Ishikawa (cell line): ENCODE measurements at regions not wholly inside any gene's neighbourhood (a gene's known extent, or its start where the extent isn't known, plus 50 kb on each side); places are given as distances from the start of the nearest gene placed in this dataset.

Experiments
- EGR1 ChIP-seq: IDR thresholded peaks from 2 replicates; pipeline ENCODE4 v1.6.1; 2012
- EP300 ChIP-seq: IDR thresholded peaks from 2 replicates; pipeline ENCODE4 v1.6.1; 2012; ENCODE audit warnings: borderline replicate concordance
- MAX ChIP-seq: IDR thresholded peaks from 2 replicates; pipeline ENCODE4 v1.6.1; 2012
- RAD21 ChIP-seq: IDR thresholded peaks from 2 replicates; pipeline ENCODE4 v1.6.1; 2012; ENCODE audit warnings: low read depth
- REST ChIP-seq: IDR thresholded peaks from 2 replicates; pipeline ENCODE4 v1.6.1; 2012; ENCODE audit warnings: low read depth, mild to moderate bottlenecking
- TAF1 ChIP-seq: IDR thresholded peaks from 2 replicates; pipeline ENCODE4 v1.6.1; 2012; ENCODE audit warnings: low read depth, mild to moderate bottlenecking
- TCF12 ChIP-seq: IDR thresholded peaks from 2 replicates; pipeline ENCODE4 v1.6.1; 2012; ENCODE audit warnings: low read depth
- TEAD4 ChIP-seq: IDR thresholded peaks from 2 replicates; pipeline ENCODE4 v1.6.1; 2012
- YY1 ChIP-seq: IDR thresholded peaks from 2 replicates; pipeline ENCODE4 v1.6.1; 2012; ENCODE audit warnings: low read depth

GRCh38 chr14:100441271-100441947 is 118.3 kb downstream of the SLC25A47 start:
- TF ChIP-seq MAX: no peak
- no peak for TF ChIP-seq EP300
- TF ChIP-seq YY1: no peak
- TF ChIP-seq TAF1: no peak
- TF ChIP-seq RAD21: no peak
- TF ChIP-seq TCF12: no peak
- no peak for TF ChIP-seq EGR1
- TF ChIP-seq REST: no peak
- no peak for TF ChIP-seq TEAD4
